Neuronal stem cell (in vitro differentiated cells): ENCODE measurements at regions not wholly inside any gene's neighbourhood (a gene's known extent, or its start where the extent isn't known, plus 50 kb on each side); places are given as distances from the start of the nearest gene placed in this dataset.

ENCODE experiments used
- DNase-seq: peaks from one replicate; pipeline ENCODE4 v3.0.0-alpha.2; 2013; ENCODE audit warnings: low spot score
- H2AFZ ChIP-seq: one replicate; pipeline ENCODE4 v1.6.1; 2013; ENCODE audit warnings: mild to moderate bottlenecking, low read length, inconsistent platforms
- H2AK5ac ChIP-seq: 2 replicates; pipeline ENCODE4 v1.6.1; 2013; ENCODE audit warnings: low read depth, mild to moderate bottlenecking, inconsistent platforms, low read length, moderate library complexity, mixed read lengths
- H2BK120ac ChIP-seq: 2 replicates; pipeline ENCODE4 v1.6.1; 2013; ENCODE audit warnings: low read depth, mild to moderate bottlenecking, inconsistent platforms, low read length, moderate library complexity, mixed read lengths
- H2BK12ac ChIP-seq: one replicate; pipeline ENCODE4 v1.6.1; 2013; ENCODE audit warnings: low read length, inconsistent platforms
- H2BK15ac ChIP-seq: 2 replicates; pipeline ENCODE4 v1.6.1; 2013; ENCODE audit warnings: mild to moderate bottlenecking, low read length, inconsistent platforms, mixed read lengths
- H2BK5ac ChIP-seq: one replicate; pipeline ENCODE4 v1.6.1; 2013; ENCODE audit warnings: inconsistent platforms, mild to moderate bottlenecking, low read length, moderate library complexity
- H3K14ac ChIP-seq: one replicate; pipeline ENCODE4 v1.6.1; 2013; ENCODE audit warnings: low read length, inconsistent platforms
- H3K18ac ChIP-seq: 2 replicates; pipeline ENCODE4 v1.6.1; 2013; ENCODE audit warnings: low read length, inconsistent platforms
- H3K23ac ChIP-seq: 2 replicates; pipeline ENCODE4 v1.6.1; 2013; ENCODE audit warnings: low read depth, mild to moderate bottlenecking, mixed read lengths, low read length, inconsistent platforms; ENCODE audit not compliant: poor library complexity
- H3K27ac ChIP-seq: replicated peaks from 3 replicates; pipeline ENCODE4 v1.5.1; 2013; ENCODE audit warnings: low read length, inconsistent platforms
- H3K27me3 ChIP-seq, 3 experiments: 2 replicates each; pipeline ENCODE4 v1.6.1; 2013; ENCODE audit warnings: low read length in 3 of 3, mild to moderate bottlenecking in 2 of 3, inconsistent platforms in 1 of 3, low read depth in 1 of 3, mixed read lengths in 1 of 3, moderate library complexity in 1 of 3; ENCODE audit not compliant: control insufficient read depth in 3 of 3, insufficient read depth in 3 of 3
- H3K36me3 ChIP-seq, 2 donors: replicated peaks in 1 of 2; 2 replicates each; pipeline ENCODE4 v1.6.1; 2013; ENCODE audit warnings: low read length in 2 of 2; ENCODE audit not compliant: control insufficient read depth in 2 of 2, insufficient read depth in 2 of 2
- H3K4ac ChIP-seq: 2 replicates; pipeline ENCODE4 v1.6.1; 2013; ENCODE audit warnings: inconsistent platforms, mild to moderate bottlenecking, low read length, moderate library complexity
- H3K4me1 ChIP-seq, 2 donors: 1 replicate in 1 of 2; 2 replicates in 1 of 2; pipeline ENCODE4 v1.6.1; 2013; ENCODE audit warnings: low read length in 2 of 2, low read depth in 1 of 2; ENCODE audit not compliant: control insufficient read depth in 2 of 2, insufficient read depth in 1 of 2
- H3K4me2 ChIP-seq: one replicate; pipeline ENCODE4 v1.6.1; 2013; ENCODE audit warnings: mild to moderate bottlenecking, low read length, inconsistent platforms; ENCODE audit not compliant: insufficient read depth, poor library complexity, severe bottlenecking
- H3K4me3 ChIP-seq, 2 donors: 2 replicates each; pipeline ENCODE4 v1.5.1; 2013; ENCODE audit warnings: low read length in 2 of 2, mild to moderate bottlenecking in 2 of 2, inconsistent platforms in 1 of 2, moderate library complexity in 1 of 2
- H3K79me1 ChIP-seq: one replicate; pipeline ENCODE4 v1.6.1; 2013; ENCODE audit warnings: low read depth, mild to moderate bottlenecking, inconsistent platforms, low read length, moderate library complexity
- H3K9ac ChIP-seq: one replicate; pipeline ENCODE4 v1.6.1; 2013; ENCODE audit warnings: mild to moderate bottlenecking, low read depth, low read length, inconsistent platforms; ENCODE audit not compliant: poor library complexity
- H3K9me3 ChIP-seq, 2 donors: replicated peaks in 1 of 2; 2 replicates each; pipeline versions ENCODE3 to v1.6.1; 2013; ENCODE audit warnings: low read length in 2 of 2, mild to moderate bottlenecking in 2 of 2, inconsistent platforms in 1 of 2, low read depth in 1 of 2, mixed read lengths in 1 of 2, moderate library complexity in 1 of 2; ENCODE audit not compliant: control insufficient read depth in 2 of 2, insufficient read depth in 1 of 2
- H4K8ac ChIP-seq: one replicate; pipeline ENCODE4 v1.6.1; 2013; ENCODE audit warnings: low read depth, mild to moderate bottlenecking, inconsistent platforms, low read length, moderate library complexity
- H4K91ac ChIP-seq: one replicate; pipeline ENCODE4 v1.6.1; 2013; ENCODE audit warnings: low read length, low read depth, mild to moderate bottlenecking, inconsistent platforms; ENCODE audit not compliant: poor library complexity
- WGBS, 2 donors: extraction: QIAGEN DNeasy Blood & Tissue Kit; methylation state at CpG; one replicate each; pipeline ENCODE4 v1.1.7; 2013; ENCODE audit warnings: missing lambda C conversion rate in 2 of 2, mixed read lengths in 1 of 2; ENCODE audit not compliant: insufficient read length in 2 of 2, insufficient replicate concordance in 1 of 2; ENCODE audit errors: extremely low coverage in 2 of 2; 5-methylcytosine and 5-hydroxymethylcytosine counted together

DNA sequence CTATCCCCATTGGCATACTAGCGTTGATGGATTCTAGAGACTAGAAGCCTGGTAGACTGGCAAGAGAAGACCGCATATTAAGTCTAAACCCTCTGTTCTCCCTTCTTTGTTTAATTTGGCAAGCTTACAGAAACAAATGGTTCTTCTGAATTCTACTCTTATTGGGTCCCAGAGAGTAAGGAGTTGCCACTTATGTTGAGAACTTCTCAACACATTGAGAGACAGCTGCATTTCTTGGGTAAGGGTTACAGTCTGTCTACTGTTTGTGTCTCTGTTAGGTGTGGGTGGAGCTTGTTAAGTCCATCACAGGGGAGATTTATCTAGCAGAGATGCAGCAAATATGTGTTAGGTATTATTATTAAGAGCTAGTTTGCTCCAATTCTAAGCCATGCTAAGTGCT lies 435.8 kb upstream of the MEIS1 start:
- Histone ChIP-seq H4K91ac (no peak overlapping the region), H2BK15ac (no peak overlapping the region), H3K4me1 (no peaks in the 10 kb centered on the region), H2BK12ac (no peak overlapping the region), H2AFZ (no peak overlapping the region), H3K27ac (no peak overlapping the region), H3K4me3 (no peak overlapping the region), H3K9ac (no peak overlapping the region), H4K8ac (no peak overlapping the region), H2BK5ac (no peak overlapping the region), H3K18ac (no peak overlapping the region), H3K4ac (no peak overlapping the region), H3K14ac (no peak overlapping the region), H3K36me3 (no peaks in the 10 kb centered on the region), H3K4me2 (no peak overlapping the region), H2BK120ac (no peak overlapping the region), H3K79me1 (no peaks in the 10 kb centered on the region), H3K27me3 (no peaks in the 10 kb centered on the region), H2AK5ac (no peak overlapping the region), H3K9me3 (no peaks in the 10 kb centered on the region), H3K23ac (no peak overlapping the region)
- WGBS, 2 donors: no CpG with 5 or more reads among the region's 2 CpGs
- no peak for DNase-seq

DNA sequence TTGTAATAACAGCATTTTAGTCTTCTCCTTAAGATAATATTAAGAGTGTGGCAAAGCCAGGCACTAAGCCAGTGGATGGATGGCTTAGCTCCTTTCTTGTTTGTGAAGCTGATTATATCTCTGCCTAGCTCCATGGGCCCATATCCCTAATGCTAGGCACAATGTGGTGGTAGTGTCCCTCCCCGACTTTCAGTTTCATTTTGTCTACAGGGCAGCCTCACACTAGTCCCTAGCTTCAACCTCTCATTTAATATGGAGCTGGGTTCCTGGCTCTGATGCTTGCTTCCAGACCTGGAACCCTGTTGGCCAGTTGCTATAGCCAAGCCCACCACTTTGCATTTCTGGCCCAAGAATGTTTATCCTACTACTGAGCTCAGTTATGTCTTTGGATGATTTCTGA lies 437.0 kb upstream of the MEIS1 start:
- no peaks in the 10 kb centered on the region for H3K79me1 ChIP-seq
- H3K9ac ChIP-seq: no peak overlapping the region
- no peak overlapping the region for H3K4me3 ChIP-seq
- H4K8ac ChIP-seq: no peak overlapping the region
- H2BK5ac ChIP-seq: no peak overlapping the region
- H2AFZ ChIP-seq: no peak overlapping the region
- H3K36me3 ChIP-seq: no peaks in the 10 kb centered on the region
- DNase-seq: no peak
- no peak overlapping the region for H3K4ac ChIP-seq
- WGBS, 2 donors: no CpG with 5 or more reads among the region's 1 CpG
- H3K14ac ChIP-seq: no peak overlapping the region
- no peaks in the 10 kb centered on the region for H3K4me1 ChIP-seq
- no peak overlapping the region for H2BK120ac ChIP-seq
- no peak overlapping the region for H3K18ac ChIP-seq
- no peak overlapping the region for H2BK12ac ChIP-seq
- no peak overlapping the region for H3K23ac ChIP-seq
- no peak overlapping the region for H4K91ac ChIP-seq
- H3K27ac ChIP-seq: no peak overlapping the region
- H3K27me3 ChIP-seq: no peaks in the 10 kb centered on the region
- no peak overlapping the region for H2AK5ac ChIP-seq
- no peak overlapping the region for H3K4me2 ChIP-seq
- no peaks in the 10 kb centered on the region for H3K9me3 ChIP-seq
- H2BK15ac ChIP-seq: no peak overlapping the region

DNA sequence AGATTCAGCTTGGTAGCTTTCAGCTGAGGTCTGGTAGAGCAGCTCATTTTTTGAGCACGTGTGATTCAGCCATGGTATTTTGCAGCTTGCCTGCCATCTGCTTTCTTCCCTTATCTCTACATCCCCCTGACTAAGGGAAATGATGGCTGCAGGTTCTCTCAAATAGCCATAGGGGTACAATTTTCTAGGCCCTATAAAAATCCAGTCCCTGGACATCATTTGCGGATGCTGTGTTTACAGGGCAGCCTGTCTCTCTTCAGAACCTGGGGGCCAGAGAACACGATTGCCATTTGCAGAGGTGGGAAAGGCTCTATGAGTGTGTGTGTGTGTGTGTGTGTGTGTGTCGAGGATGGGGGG lies 442.7 kb upstream of the MEIS1 start:
- Histone ChIP-seq H3K18ac (no peak overlapping the region), H2BK5ac (no peak overlapping the region), H3K9me3 (no peaks in the 10 kb centered on the region), H3K9ac (no peak overlapping the region), H4K91ac (no peak overlapping the region), H4K8ac (no peak overlapping the region), H2AFZ (no peak overlapping the region), H3K4me1 (peaks cover 0 to 1% of the 10 kb centered on the region in 2 donors), H3K27ac (no peak overlapping the region), H2AK5ac (no peak overlapping the region), H3K36me3 (no peaks in the 10 kb centered on the region), H3K4me3 (no peak overlapping the region), H2BK120ac (no peak overlapping the region), H3K23ac (no peak overlapping the region), H3K79me1 (no peaks in the 10 kb centered on the region), H3K4ac (no peak overlapping the region), H3K27me3 (no peaks in the 10 kb centered on the region), H2BK15ac (no peak overlapping the region), H3K4me2 (no peak overlapping the region), H2BK12ac (no peak overlapping the region), H3K14ac (no peak overlapping the region)
- no peak for DNase-seq
- no CpG with 5 or more reads among the region's 4 CpGs for WGBS, 2 donors

GRCh38 chr2:65991381-65992197 lies 443.3 kb upstream of the MEIS1 start:
- Histone ChIP-seq H2BK5ac (no peak overlapping the region), H3K9ac (no peak overlapping the region), H3K27me3 (no peaks in the 10 kb centered on the region), H3K14ac (no peak overlapping the region), H3K4ac (no peak overlapping the region), H3K4me1 (peaks cover 0 to 1% of the 10 kb centered on the region in 2 donors), H3K27ac (no peak overlapping the region), H3K23ac (no peak overlapping the region), H2BK12ac (no peak overlapping the region), H2AFZ (no peak overlapping the region), H3K4me2 (no peak overlapping the region), H4K91ac (no peak overlapping the region), H2BK15ac (no peak overlapping the region), H2BK120ac (no peak overlapping the region), H3K4me3 (no peak overlapping the region), H3K18ac (no peak overlapping the region), H3K36me3 (no peaks in the 10 kb centered on the region), H3K79me1 (no peaks in the 10 kb centered on the region), H4K8ac (no peak overlapping the region), H2AK5ac (no peak overlapping the region), H3K9me3 (no peaks in the 10 kb centered on the region)
- WGBS, 2 donors: no CpG with 5 or more reads among the region's 9 CpGs
- DNase-seq: no peak
